MCF 10A (cell line): ENCODE measurements at regions not wholly inside any gene's neighbourhood (a gene's known extent, or its start where the extent isn't known, plus 50 kb on each side); places are given as distances from the start of the nearest gene placed in this dataset.
A peak's percentile ranks its signal among the peaks of the same experiment; 100 is the strongest.

Experiments
- BruUV-seq: library from RNA; stranded (reverse); fragments of 400-500 nt; replicated peaks from 2 replicates; lab custom pipeline; 2021; lab: Mats Ljungman, UMichigan
- CTCF ChIA-PET: fragments of 300-600 bp; sonication (Branson Sonifier 250); formaldehyde crosslinking; extraction: SDS; loops from one replicate; lab custom pipeline; 2021; ENCODE audit warnings: antibody characterized with exemption, inconsistent platforms; lab: Yijun Ruan, JAX
- POLR2A ChIA-PET: fragments of 300-600, 350-650 bp; sonication (Branson Sonifier 250); formaldehyde crosslinking; extraction: SDS; loops from one replicate; lab custom pipeline; 2020; ENCODE audit warnings: antibody characterized with exemption, inconsistent platforms; lab: Yijun Ruan, JAX
- DNase-seq: peaks from one replicate; pipeline ENCODE4 v3.0.0-alpha.2; 2018; ENCODE audit not compliant: unreplicated experiment
- H3K27ac Mint-ChIP-seq: one replicate; pipeline ENCODE4 v1.8.0; 2022; ENCODE audit warnings: mild to moderate bottlenecking, low read depth, mixed read lengths; ENCODE audit not compliant: unreplicated experiment
- H3K27me3 Mint-ChIP-seq: one replicate; pipeline ENCODE4 v1.8.0; 2022; ENCODE audit warnings: mixed read lengths; ENCODE audit not compliant: insufficient read depth, unreplicated experiment
- H3K36me3 Mint-ChIP-seq: one replicate; pipeline ENCODE4 v1.8.0; 2022; ENCODE audit warnings: mild to moderate bottlenecking, moderate library complexity, mixed read lengths; ENCODE audit not compliant: insufficient read depth, unreplicated experiment
- H3K4me1 Mint-ChIP-seq: one replicate; pipeline ENCODE4 v1.8.0; 2022; ENCODE audit warnings: mixed read lengths; ENCODE audit not compliant: insufficient read depth, unreplicated experiment
- H3K4me3 Mint-ChIP-seq: one replicate; pipeline ENCODE4 v1.8.0; 2022; ENCODE audit warnings: mild to moderate bottlenecking, moderate library complexity, mixed read lengths; ENCODE audit not compliant: unreplicated experiment
- H3K9me3 Mint-ChIP-seq: one replicate; pipeline ENCODE4 v1.8.0; 2022; ENCODE audit warnings: mixed read lengths; ENCODE audit not compliant: unreplicated experiment
- intact Hi-C: fragments of 100-400 bp; cut with micrococcal nuclease; formaldehyde crosslinking; loops from 2 replicates; pipeline ENCODE4 v1.14.1; 2022
- TF ChIP-seq, protein P1 (sequence below): fragments of 200-600 bp; IDR thresholded peaks from one replicate; pipeline ENCODE4 v1.8.0; 2022; ENCODE audit warnings: antibody characterized with exemption, mild to moderate bottlenecking; ENCODE audit not compliant: unreplicated experiment

DNA sequence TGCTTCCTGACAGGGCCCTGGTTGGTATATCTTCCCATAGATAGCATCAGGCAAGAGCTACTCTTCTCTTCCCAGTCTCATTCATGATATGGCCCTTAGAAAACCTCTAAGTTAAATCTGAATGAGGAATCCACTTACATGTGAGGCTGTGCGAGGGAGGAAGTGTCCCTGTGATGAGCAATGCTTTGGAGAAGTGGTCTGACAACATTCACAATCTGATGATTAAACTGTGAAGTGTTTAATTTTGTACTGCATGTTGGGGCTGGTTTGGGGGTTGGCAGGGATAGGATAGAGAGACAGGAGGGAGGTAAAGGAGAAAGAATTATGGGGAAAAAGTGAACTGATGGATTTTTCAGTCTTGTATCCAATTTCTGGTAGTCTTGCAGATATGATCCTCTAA is 421.2 kb upstream of the DAB1 start:
- TF ChIP-seq, protein P1, sequence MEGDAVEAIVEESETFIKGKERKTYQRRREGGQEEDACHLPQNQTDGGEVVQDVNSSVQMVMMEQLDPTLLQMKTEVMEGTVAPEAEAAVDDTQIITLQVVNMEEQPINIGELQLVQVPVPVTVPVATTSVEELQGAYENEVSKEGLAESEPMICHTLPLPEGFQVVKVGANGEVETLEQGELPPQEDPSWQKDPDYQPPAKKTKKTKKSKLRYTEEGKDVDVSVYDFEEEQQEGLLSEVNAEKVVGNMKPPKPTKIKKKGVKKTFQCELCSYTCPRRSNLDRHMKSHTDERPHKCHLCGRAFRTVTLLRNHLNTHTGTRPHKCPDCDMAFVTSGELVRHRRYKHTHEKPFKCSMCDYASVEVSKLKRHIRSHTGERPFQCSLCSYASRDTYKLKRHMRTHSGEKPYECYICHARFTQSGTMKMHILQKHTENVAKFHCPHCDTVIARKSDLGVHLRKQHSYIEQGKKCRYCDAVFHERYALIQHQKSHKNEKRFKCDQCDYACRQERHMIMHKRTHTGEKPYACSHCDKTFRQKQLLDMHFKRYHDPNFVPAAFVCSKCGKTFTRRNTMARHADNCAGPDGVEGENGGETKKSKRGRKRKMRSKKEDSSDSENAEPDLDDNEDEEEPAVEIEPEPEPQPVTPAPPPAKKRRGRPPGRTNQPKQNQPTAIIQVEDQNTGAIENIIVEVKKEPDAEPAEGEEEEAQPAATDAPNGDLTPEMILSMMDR: no peak
- H3K27me3 Mint-ChIP-seq: no peaks in the 10 kb centered on the region
- no TSS peak for BruUV-seq
- no peaks in the 10 kb centered on the region for H3K36me3 Mint-ChIP-seq
- intact Hi-C loops: no loop called here
- H3K4me3 Mint-ChIP-seq: no peak overlapping the region
- peak; percentile 25 for DNase-seq
- POLR2A ChIA-PET: no interaction called here
- H3K9me3 Mint-ChIP-seq: no peaks in the 10 kb centered on the region
- CTCF ChIA-PET: interaction anchor here (0.7 to 0.9 kb wide), 3 partner anchors 16 to 199 kb away, joined by 3 read pairs; no protein-coding TSS in a partner anchor
- peaks cover 26% of the 10 kb centered on the region for H3K4me1 Mint-ChIP-seq
- no peak overlapping the region for H3K27ac Mint-ChIP-seq

DNA sequence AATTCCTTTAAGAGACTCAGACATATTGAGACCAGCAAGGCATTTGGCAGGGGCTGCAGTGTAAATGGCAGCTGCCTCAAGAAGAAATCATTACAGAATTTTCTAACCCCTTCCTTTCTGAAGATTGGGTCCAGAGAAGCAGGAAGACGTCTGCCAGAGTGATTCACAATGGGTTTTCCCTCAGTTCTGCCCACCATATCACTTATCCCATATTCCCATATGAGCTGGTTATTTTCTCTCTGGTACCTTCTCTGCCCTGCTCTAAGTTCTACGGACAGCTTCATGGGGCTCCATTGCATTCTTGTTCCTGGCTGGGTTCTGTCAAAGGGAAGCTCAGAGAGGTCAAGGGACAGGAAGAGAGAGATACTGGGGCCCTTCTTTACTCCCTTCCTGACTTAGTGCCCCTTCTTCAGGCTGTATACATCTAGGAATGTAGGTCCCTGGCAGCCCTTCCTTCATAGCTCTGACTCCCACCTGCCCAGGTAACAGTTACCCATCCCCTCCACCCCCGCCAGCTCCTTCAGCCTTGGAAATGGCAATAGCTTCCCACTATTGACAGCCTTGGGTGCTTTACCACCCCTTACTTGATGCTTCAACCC is 420.6 kb upstream of the DAB1 start:
- Mint-ChIP-seq H3K9me3 (no peaks in the 10 kb centered on the region), H3K27me3 (no peaks in the 10 kb centered on the region), H3K4me3 (no peak overlapping the region), H3K36me3 (no peaks in the 10 kb centered on the region), H3K27ac (no peak overlapping the region), H3K4me1 (peaks cover 26% of the 10 kb centered on the region)
- POLR2A ChIA-PET: no interaction called here
- no peak for DNase-seq
- intact Hi-C loops: no loop called here
- TF ChIP-seq, protein P1: no peak
- CTCF ChIA-PET: interaction anchor here (0.7 kb wide), 1 partner anchor 15 kb away, joined by 3 read pairs; no protein-coding TSS in a partner anchor
- no TSS peak for BruUV-seq

DNA sequence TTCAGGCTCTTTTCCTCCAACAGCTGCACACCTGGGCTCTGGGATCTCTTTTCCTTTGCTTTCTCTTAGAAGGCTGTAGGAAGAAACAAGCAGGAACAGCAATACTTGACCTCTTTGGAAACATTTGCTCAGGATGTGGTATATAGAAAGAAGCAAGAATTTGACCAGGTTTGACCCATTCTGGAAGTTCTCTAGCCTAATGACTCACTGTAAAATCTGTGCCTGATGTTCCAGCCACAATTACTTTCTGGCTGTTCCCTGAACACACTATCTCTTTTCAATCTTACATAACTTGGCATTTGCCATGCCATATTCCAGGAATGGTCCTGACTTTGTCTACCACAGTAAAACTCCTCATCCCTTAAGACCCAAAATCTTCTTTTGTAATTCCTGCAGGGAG is 419.9 kb upstream of the DAB1 start:
- intact Hi-C loops: no loop called here

DNA sequence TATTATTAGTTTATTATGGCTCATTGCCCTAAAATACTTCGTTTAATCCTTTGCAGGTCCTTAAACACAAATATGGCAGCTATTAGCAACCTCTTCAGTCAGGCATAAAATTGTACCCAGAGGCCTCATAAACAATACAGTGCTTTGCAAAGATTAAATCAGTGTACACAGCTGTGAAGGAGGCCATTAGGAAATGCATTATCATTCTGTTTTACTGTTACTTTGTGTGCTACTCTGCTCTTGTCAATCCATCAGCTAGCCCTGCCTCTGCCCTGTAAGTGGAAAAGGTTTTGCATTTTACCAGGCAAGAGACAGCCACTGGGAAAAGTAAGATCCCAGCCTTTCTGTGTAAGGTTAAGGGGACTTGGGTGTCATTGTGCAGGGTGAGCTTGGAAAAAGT is 415.7 kb upstream of the DAB1 start:
- H3K9me3 Mint-ChIP-seq: peaks cover 9% of the 10 kb centered on the region
- H3K4me3 Mint-ChIP-seq: no peak overlapping the region
- CTCF ChIA-PET: interaction anchor here (1.4 kb wide), 1 partner anchor 207 kb away, joined by 3 read pairs; no protein-coding TSS in a partner anchor
- POLR2A ChIA-PET: no interaction called here
- peaks cover 12% of the 10 kb centered on the region for H3K4me1 Mint-ChIP-seq
- BruUV-seq: no TSS peak
- intact Hi-C loops: loop anchor here (5.0 kb wide), 1 partner anchor 198 kb away; no protein-coding TSS in a partner anchor
- H3K27me3 Mint-ChIP-seq: no peaks in the 10 kb centered on the region
- no peak for DNase-seq
- no peaks in the 10 kb centered on the region for H3K36me3 Mint-ChIP-seq
- TF ChIP-seq, protein P1: no peak
- no peak overlapping the region for H3K27ac Mint-ChIP-seq

More for the DNA sequence above, 419.9 kb upstream of the DAB1 start:
- no peak overlapping the region for H3K4me3 Mint-ChIP-seq
- no peaks in the 10 kb centered on the region for H3K9me3 Mint-ChIP-seq
- H3K27me3 Mint-ChIP-seq: no peaks in the 10 kb centered on the region
- H3K4me1 Mint-ChIP-seq: peaks cover 26% of the 10 kb centered on the region
- H3K36me3 Mint-ChIP-seq: no peaks in the 10 kb centered on the region
- POLR2A ChIA-PET: no interaction called here
- CTCF ChIA-PET: no interaction called here
- DNase-seq: peak; percentile 18
- no TSS peak for BruUV-seq
- TF ChIP-seq, protein P1: no peak
- no peak overlapping the region for H3K27ac Mint-ChIP-seq
